ENCODE measurements at regions not wholly inside any gene's neighbourhood (a gene's known extent, or its start where the extent isn't known, plus 50 kb on each side); places are given as distances from the start of the nearest gene placed in this dataset.

DNA sequence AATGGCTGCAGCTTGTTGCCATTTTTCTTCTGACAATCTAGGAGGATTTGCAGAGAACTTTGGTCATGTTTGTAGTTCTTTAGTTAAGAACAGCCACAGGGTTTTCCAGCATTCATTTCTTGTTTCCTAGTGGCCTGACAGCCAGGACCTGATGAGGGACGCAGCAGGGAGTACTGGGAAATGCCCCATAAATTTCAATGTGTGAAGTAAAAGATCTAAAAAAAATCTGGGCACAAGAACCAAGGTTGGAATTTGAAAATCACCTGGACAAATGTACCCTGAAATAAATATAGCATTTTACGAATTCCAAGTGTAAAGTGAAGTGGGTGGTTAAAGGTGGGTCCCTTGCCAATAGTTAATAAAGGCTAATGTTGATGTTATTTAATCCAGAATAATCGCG lies 195.0 kb downstream of the ZIC1 start:
- 74 to 98% methylated on average over 4 of the region's 4 CpGs for WGBS, 2 donors (ENCODE audit: low coverage in 1 of 2)
- peaks cover 0 to 7% (median 0%) of the 10 kb centered on the region in 3 donors for H3K9me3 ChIP-seq
- ATAC-seq = no peak
- H3K36me3 ChIP-seq = no peaks in the 10 kb centered on the region
- H3K27ac ChIP-seq = no peak overlapping the region
- TF ChIP-seq, protein P1, sequence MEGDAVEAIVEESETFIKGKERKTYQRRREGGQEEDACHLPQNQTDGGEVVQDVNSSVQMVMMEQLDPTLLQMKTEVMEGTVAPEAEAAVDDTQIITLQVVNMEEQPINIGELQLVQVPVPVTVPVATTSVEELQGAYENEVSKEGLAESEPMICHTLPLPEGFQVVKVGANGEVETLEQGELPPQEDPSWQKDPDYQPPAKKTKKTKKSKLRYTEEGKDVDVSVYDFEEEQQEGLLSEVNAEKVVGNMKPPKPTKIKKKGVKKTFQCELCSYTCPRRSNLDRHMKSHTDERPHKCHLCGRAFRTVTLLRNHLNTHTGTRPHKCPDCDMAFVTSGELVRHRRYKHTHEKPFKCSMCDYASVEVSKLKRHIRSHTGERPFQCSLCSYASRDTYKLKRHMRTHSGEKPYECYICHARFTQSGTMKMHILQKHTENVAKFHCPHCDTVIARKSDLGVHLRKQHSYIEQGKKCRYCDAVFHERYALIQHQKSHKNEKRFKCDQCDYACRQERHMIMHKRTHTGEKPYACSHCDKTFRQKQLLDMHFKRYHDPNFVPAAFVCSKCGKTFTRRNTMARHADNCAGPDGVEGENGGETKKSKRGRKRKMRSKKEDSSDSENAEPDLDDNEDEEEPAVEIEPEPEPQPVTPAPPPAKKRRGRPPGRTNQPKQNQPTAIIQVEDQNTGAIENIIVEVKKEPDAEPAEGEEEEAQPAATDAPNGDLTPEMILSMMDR (IDR thresholded peaks at IDR 0.05) = no peak
- TF ChIP-seq EP300 (IDR thresholded peaks at IDR 0.05) = no peak
- no peak for TF ChIP-seq POLR2AphosphoS5 (IDR thresholded peaks at IDR 0.05)
- no peak for TF ChIP-seq POLR2A (IDR thresholded peaks at IDR 0.05)
- no peak overlapping the region for H3K4me3 ChIP-seq
- H3K27me3 ChIP-seq = no peaks in the 10 kb centered on the region
- no peaks in the 10 kb centered on the region for H3K4me1 ChIP-seq

DNA sequence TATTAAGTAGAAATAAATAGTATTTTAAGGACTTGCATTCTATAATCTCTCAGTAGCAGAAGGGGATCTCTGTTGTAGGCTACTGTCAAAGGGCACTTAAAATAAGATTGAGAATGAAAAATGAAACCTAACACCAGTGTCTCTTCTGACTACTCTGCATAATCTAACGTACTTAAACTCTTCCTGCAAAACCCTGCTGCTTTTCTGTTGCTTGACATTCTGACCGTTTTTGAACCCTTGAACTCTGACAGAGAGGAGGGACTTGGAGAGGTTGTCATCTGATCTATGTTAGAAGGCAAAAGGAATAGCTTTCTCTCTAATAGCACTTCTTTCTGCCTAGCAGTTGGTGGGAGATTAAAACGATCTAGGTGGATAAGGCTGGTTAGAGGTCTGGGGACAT lies 204.6 kb downstream of the ZIC1 start:
- Histone ChIP-seq H3K27ac (no peak overlapping the region), H3K9me3 (no peaks in the 10 kb centered on the region), H3K27me3 (no peaks in the 10 kb centered on the region), H3K4me3 (no peak overlapping the region), H3K36me3 (no peaks in the 10 kb centered on the region), H3K4me1 (no peaks in the 10 kb centered on the region)
- TF ChIP-seq, protein P1 (IDR thresholded peaks at IDR 0.05) = no peak
- TF ChIP-seq POLR2AphosphoS5 (IDR thresholded peaks at IDR 0.05) (no peak), EP300 (IDR thresholded peaks at IDR 0.05) (no peak), POLR2A (IDR thresholded peaks at IDR 0.05) (no peak)
- 21 to 32% methylated on average over 2 to 3 of the region's 3 CpGs for WGBS, 2 donors (ENCODE audit: low coverage in 1 of 2)
- no peak for ATAC-seq

DNA sequence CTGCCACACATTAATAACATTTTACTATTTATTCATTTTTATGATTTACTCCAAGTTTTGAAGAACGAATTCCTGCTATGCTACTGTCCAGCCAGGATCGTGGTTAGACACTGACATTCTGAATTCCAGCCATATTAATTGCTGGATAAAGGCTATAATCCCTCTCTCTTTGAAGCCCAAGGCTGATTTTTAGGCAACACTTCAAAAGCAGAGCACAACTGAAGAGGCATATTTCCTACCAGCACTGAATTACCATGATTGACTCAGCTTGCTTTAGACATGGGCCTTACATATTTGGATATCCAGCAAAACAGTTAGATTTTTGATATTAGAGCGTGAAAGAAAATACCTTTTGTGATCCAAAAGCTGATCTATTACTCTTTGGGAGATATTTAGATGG lies 205.0 kb downstream of the ZIC1 start:
- no peak overlapping the region for H3K27ac ChIP-seq
- no peaks in the 10 kb centered on the region for H3K9me3 ChIP-seq
- TF ChIP-seq, protein P1 (IDR thresholded peaks at IDR 0.05) = no peak
- TF ChIP-seq POLR2AphosphoS5 (IDR thresholded peaks at IDR 0.05) (no peak), EP300 (IDR thresholded peaks at IDR 0.05) (no peak), POLR2A (IDR thresholded peaks at IDR 0.05) (no peak)
- no peak for ATAC-seq
- no peak overlapping the region for H3K4me3 ChIP-seq
- no peaks in the 10 kb centered on the region for H3K4me1 ChIP-seq
- H3K36me3 ChIP-seq = no peaks in the 10 kb centered on the region
- WGBS, 2 donors (ENCODE audit: low coverage in 1 of 2) = 52 to 55% methylated on average over 3 of the region's 3 CpGs
- no peaks in the 10 kb centered on the region for H3K27me3 ChIP-seq

DNA sequence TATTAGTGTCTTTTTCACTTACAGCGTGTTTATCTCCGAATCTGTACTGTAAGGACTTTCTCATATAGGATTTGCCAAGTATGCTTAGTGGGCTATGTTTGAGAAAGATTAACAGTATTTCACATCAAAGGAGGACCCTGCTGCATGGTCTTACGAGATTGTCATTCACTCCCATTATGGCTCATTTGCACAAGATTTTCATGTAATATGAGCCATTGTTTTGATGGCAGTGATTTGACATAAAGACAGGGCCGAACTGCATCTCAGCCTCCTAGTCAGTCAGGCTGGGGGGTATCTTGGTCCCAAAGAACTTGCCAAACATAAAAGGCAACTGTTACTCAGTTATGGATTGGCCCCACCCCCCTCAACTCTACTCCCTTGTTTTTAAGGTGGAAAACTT lies 205.9 kb downstream of the ZIC1 start:
- TF ChIP-seq POLR2AphosphoS5 (IDR thresholded peaks at IDR 0.05) (no peak), POLR2A (IDR thresholded peaks at IDR 0.05) (no peak), EP300 (IDR thresholded peaks at IDR 0.05) (no peak)
- TF ChIP-seq, protein P1 (IDR thresholded peaks at IDR 0.05) = no peak
- WGBS, 2 donors (ENCODE audit: low coverage in 1 of 2) = 88 to 95% methylated on average over 4 of the region's 4 CpGs
- no peak overlapping the region for H3K27ac ChIP-seq
- H3K36me3 ChIP-seq = no peaks in the 10 kb centered on the region
- H3K4me3 ChIP-seq = no peak overlapping the region
- ATAC-seq = no peak
- no peaks in the 10 kb centered on the region for H3K9me3 ChIP-seq
- H3K4me1 ChIP-seq = no peaks in the 10 kb centered on the region
- no peaks in the 10 kb centered on the region for H3K27me3 ChIP-seq

DNA sequence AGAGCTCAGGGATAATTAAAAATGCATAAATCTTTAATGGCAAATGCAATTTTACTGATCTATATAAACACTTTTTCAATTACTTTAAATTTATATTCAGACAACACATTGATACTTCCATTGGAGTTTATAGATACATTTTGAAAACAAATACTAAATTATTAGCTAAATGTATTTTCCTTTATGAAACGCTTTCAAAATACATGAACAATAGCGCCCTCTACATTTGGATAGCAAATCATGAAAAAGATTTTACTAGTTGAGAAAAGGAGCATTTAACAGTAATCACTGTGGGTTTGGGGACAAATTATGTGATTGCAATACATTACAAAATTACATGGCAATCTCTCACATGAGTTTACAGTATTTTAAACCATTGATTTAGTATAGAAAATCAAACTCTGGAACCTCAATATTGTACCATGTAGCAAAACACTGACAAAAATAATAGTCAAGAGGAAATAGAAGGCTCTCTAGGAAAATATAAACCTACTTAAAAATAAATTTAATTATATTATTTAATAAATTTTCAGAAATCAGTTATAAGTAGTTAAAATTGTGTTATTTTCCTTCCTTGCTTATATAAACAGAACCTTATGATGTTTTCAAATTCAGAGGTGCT lies 207.9 kb downstream of the ZIC1 start:
- no peak for ATAC-seq
- 5 to 21% methylated on average over 2 of the region's 2 CpGs for WGBS, 2 donors (ENCODE audit: low coverage in 1 of 2)
- no peaks in the 10 kb centered on the region for H3K36me3 ChIP-seq
- H3K4me3 ChIP-seq = no peak overlapping the region
- no peaks in the 10 kb centered on the region for H3K4me1 ChIP-seq
- no peak for TF ChIP-seq POLR2A (IDR thresholded peaks at IDR 0.05)
- TF ChIP-seq, protein P1 (IDR thresholded peaks at IDR 0.05) = peak in 2 of 4 experiments; percentile 6 to 16
- no peak for TF ChIP-seq EP300 (IDR thresholded peaks at IDR 0.05)
- H3K27ac ChIP-seq = no peak overlapping the region
- no peaks in the 10 kb centered on the region for H3K27me3 ChIP-seq
- no peaks in the 10 kb centered on the region for H3K9me3 ChIP-seq

All from gastroesophageal sphincter (tissue), 4 donors.